Thyroid gland (tissue), 4 donors: ENCODE measurements at regions not wholly inside any gene's neighbourhood (a gene's known extent, or its start where the extent isn't known, plus 50 kb on each side); places are given as distances from the start of the nearest gene placed in this dataset.

Source experiments
- DNase-seq, 2 donors: peaks; one replicate each; pipeline ENCODE4 v3.0.0-alpha.2; 2019
- H3K27ac ChIP-seq, 3 donors: fragments of 200-600 bp; sonication (generic); 1 replicate in 2 of 3; 2 replicates in 1 of 3; pipeline ENCODE4 v1.5.1; 2016 to 2019; ENCODE audit warnings: mild to moderate bottlenecking in 1 of 3, moderate library complexity in 1 of 3
- H3K27me3 ChIP-seq: fragments of 200-600 bp; sonication (generic); one replicate; pipeline ENCODE4 v1.5.1; 2019
- H3K36me3 ChIP-seq, 2 donors: fragments of 200-600 bp; sonication (generic); one replicate each; pipeline ENCODE4 v1.5.1; 2016 to 2019
- H3K4me1 ChIP-seq, 2 donors: fragments of 200-600 bp; sonication (generic); one replicate each; pipeline ENCODE4 v1.5.1; 2017 to 2019
- H3K4me3 ChIP-seq, 3 donors: fragments of 200-600 bp; sonication (generic); replicated peaks in 1 of 3; 1 replicate in 2 of 3; 2 replicates in 1 of 3; pipeline ENCODE4 v1.5.1; 2016; ENCODE audit warnings: mild to moderate bottlenecking in 1 of 3
- H3K9me3 ChIP-seq: fragments of 200-600 bp; sonication (generic); one replicate; pipeline ENCODE4 v1.5.1; 2017
- POLR2A ChIP-seq, 2 donors: fragments of 450-650 bp; IDR thresholded peaks; one replicate each; pipeline ENCODE4 v1.6.1; 2017; ENCODE audit warnings: antibody characterized with exemption in 2 of 2, mild to moderate bottlenecking in 2 of 2, moderate library complexity in 1 of 2
- WGBS, 2 donors: methylation state at CpG; one replicate each; pipeline ENCODE4 v1.1.5; 2017; 5-methylcytosine and 5-hydroxymethylcytosine counted together
- intact Hi-C: fragments of 100-400 bp; cut with DNase I; formaldehyde crosslinking; loops from one replicate; pipeline ENCODE4 v1.15.1; 2023
- TF ChIP-seq, protein P1 (sequence below), 6 experiments: fragments of 200-600 bp in 3 of 6; fragments of 450-650 bp in 3 of 6; sonication (generic) in 3 of 6; IDR thresholded peaks; one replicate each; pipeline ENCODE4 v1.5.1; 2016 to 2019; ENCODE audit warnings: antibody characterized with exemption in 6 of 6, mild to moderate bottlenecking in 2 of 6, inconsistent platforms in 1 of 6, moderate library complexity in 1 of 6

DNA sequence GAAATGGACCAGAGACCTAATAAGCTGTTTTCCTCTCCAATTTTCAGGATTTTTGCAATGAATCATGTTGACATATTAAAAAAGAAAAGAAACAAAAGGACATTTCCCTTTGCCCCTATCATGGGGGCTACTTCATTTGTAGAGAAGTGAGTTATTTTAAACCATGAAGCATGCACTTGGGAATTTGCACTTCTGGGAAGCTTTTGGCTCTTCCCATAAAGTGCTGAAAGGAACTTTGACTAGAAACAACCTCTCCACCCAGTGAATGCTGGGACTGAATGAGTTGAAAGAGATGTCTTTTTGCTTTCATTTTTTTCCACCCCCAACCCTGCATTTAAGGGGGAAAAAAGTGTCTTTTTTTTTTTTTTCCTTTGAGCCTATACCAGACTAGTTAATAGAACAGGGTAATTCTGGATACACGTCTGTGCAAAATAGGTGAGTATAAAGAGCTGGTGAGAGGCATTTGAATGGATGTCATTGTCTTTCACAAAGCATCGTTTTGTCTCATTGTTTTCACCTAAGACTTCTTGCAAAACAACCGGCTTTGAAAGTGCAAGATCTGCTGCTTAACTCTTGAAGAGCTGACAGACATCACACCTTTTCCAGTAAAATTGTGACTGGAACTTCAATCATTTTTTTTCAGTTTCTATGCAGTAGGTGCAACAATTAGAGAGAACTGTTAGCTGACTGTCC, 138.7 kb upstream of the BACH2 start:
- TF ChIP-seq, protein P1, sequence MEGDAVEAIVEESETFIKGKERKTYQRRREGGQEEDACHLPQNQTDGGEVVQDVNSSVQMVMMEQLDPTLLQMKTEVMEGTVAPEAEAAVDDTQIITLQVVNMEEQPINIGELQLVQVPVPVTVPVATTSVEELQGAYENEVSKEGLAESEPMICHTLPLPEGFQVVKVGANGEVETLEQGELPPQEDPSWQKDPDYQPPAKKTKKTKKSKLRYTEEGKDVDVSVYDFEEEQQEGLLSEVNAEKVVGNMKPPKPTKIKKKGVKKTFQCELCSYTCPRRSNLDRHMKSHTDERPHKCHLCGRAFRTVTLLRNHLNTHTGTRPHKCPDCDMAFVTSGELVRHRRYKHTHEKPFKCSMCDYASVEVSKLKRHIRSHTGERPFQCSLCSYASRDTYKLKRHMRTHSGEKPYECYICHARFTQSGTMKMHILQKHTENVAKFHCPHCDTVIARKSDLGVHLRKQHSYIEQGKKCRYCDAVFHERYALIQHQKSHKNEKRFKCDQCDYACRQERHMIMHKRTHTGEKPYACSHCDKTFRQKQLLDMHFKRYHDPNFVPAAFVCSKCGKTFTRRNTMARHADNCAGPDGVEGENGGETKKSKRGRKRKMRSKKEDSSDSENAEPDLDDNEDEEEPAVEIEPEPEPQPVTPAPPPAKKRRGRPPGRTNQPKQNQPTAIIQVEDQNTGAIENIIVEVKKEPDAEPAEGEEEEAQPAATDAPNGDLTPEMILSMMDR (IDR thresholded peaks at IDR 0.05), result no peak
- TF ChIP-seq POLR2A (IDR thresholded peaks at IDR 0.05), result no peak
- intact Hi-C loops, result no loop called here

DNA sequence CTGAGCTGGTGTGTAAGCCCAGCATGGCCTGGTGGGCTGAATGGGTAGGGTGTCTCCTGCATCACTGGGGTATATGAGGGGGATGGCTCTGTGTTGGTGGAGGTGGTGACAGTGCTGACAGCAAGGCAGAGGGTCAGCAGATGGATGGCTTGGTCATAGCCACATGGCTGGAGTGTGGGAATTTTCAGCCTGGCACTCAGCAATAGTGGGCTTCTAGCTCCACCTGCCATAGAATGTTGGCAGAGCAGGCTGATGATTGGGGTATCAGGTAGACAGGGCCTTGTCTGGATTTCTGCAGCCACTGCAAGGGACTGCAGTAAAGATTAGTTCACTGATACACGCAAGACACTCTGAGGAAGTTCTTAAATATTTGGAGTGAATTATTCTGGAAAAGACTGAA, 137.5 kb upstream of the BACH2 start:
- Histone ChIP-seq H3K27ac (no peak overlapping the region), H3K27me3 (no peaks in the 10 kb centered on the region), H3K4me3 (no peak overlapping the region), H3K4me1 (no peaks in the 10 kb centered on the region), H3K36me3 (no peaks in the 10 kb centered on the region), H3K9me3 (no peaks in the 10 kb centered on the region)
- intact Hi-C loops, result no loop called here
- 94 to 100% methylated on average over 1 of the region's 1 CpG for WGBS, 2 donors
- TF ChIP-seq, protein P1 (IDR thresholded peaks at IDR 0.05), result no peak
- no peak for TF ChIP-seq POLR2A (IDR thresholded peaks at IDR 0.05)
- DNase-seq, result no peak

More for the DNA sequence above, 138.7 kb upstream of the BACH2 start:
- Histone ChIP-seq H3K27ac (no peak overlapping the region), H3K4me1 (no peaks in the 10 kb centered on the region), H3K27me3 (no peaks in the 10 kb centered on the region), H3K9me3 (no peaks in the 10 kb centered on the region), H3K36me3 (no peaks in the 10 kb centered on the region), H3K4me3 (no peak overlapping the region)
- WGBS, 2 donors, result 37 to 40% methylated on average over 3 of the region's 3 CpGs
- DNase-seq, result no peak

DNA sequence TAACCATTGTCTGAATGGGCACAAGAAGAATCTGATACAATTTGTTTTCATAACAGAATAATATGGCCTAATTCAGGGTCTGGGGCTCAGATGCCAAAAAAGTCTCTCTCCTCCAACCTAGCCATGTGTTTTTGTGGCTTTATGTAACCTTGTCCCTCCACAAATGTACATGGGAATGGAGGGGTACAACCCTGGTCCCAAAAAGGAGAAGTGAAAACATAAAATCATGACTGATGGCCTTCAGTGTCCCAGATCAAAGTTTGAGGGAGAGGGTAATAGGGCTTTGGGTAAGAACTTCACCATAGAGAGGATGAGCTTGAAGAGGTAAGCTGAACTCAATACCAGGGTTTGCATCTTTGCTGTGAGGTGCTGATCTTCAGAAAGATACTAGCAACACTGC, 136.3 kb upstream of the BACH2 start:
- Histone ChIP-seq H3K4me3 (no peak overlapping the region), H3K27me3 (no peaks in the 10 kb centered on the region), H3K9me3 (no peaks in the 10 kb centered on the region), H3K4me1 (no peaks in the 10 kb centered on the region), H3K36me3 (no peaks in the 10 kb centered on the region), H3K27ac (no peak overlapping the region)
- intact Hi-C loops, result no loop called here
- no peak for DNase-seq
- no peak for TF ChIP-seq POLR2A (IDR thresholded peaks at IDR 0.05)
- TF ChIP-seq, protein P1 (IDR thresholded peaks at IDR 0.05), result no peak

DNA sequence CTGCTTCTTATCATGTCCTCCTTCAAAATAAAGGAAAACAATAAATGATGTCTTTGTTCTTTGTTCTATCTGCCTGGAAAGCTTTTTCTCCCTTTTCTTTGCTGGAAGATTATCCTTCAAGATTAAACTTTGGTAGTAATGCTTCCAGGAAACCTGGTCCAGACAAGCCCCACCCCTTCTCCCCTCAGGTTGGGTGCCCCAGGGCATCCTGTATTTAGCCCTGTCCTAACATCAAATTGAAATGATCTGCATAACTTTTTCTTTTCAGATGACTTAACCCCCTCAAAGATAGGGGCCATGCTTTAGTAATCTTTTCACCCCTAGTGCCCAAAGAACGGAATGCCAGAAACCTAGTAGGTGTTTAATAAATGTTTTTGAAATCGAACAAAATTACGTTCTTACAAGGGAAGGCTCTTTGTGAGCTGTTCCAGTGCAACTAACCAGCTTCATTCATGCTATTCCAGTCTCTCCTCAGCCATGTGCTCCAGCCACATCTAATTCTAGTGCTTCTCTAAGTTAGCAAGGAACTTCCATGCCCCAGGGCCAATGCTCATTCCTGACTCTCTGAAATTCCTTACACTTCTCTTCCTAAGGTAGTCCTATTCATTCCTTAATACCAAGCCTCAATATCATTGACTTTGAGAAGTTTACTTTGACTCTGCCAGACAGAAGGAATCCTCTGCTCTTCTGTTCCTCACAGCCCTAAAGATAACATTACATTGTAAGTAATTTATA, 135.6 kb upstream of the BACH2 start:
- Histone ChIP-seq H3K4me1 (no peaks in the 10 kb centered on the region), H3K4me3 (no peak overlapping the region), H3K9me3 (no peaks in the 10 kb centered on the region), H3K27ac (no peak overlapping the region), H3K27me3 (no peaks in the 10 kb centered on the region), H3K36me3 (no peaks in the 10 kb centered on the region)
- WGBS, 2 donors, result 91 to 94% methylated on average over 3 of the region's 3 CpGs
- intact Hi-C loops, result no loop called here
- TF ChIP-seq, protein P1 (IDR thresholded peaks at IDR 0.05), result no peak
- no peak for TF ChIP-seq POLR2A (IDR thresholded peaks at IDR 0.05)
- no peak for DNase-seq

DNA sequence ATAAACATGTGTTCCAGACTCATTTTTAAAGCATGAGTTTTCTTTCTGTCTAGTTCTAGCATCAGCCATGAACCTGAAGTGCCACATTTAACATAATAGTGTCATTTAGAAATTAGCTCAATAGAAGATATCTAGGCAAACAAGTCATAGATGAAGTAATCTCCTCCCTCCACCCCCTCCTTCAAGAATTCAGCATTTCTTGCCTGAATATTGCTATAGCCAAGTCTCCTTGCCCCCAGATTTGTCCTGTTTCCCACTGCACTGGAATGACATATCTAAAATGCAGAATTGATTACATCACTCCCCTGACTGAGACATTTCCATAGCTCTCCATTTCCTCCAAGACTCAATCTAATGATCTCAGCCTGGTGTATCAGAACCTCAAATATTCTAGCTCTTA, 134.9 kb upstream of the BACH2 start:
- no peak for DNase-seq
- intact Hi-C loops, result no loop called here

More for the DNA sequence above, 134.9 kb upstream of the BACH2 start:
- Histone ChIP-seq H3K36me3 (no peaks in the 10 kb centered on the region), H3K27me3 (no peaks in the 10 kb centered on the region), H3K4me1 (no peaks in the 10 kb centered on the region), H3K27ac (no peak overlapping the region), H3K9me3 (no peaks in the 10 kb centered on the region), H3K4me3 (no peak overlapping the region)
- TF ChIP-seq POLR2A (IDR thresholded peaks at IDR 0.05), result no peak
- TF ChIP-seq, protein P1 (IDR thresholded peaks at IDR 0.05), result no peak
